GM20000 (cell line): ENCODE measurements at regions not wholly inside any gene's neighbourhood (a gene's known extent, or its start where the extent isn't known, plus 50 kb on each side); places are given as distances from the start of the nearest gene placed in this dataset.
"Not testable (repeated sequence)": the region's sequence is repeated elsewhere in the genome, so short reads cannot be mapped to it uniquely, and the experiment has no call there.

Experiments used
- DNase-seq: peaks from one replicate; pipeline ENCODE4 v3.0.0; 2012; ENCODE audit warnings: low spot score
- TF ChIP-seq, protein P1 (sequence below): IDR thresholded peaks from 2 replicates; pipeline ENCODE4 v1.5.1; 2012; ENCODE audit warnings: mild to moderate bottlenecking, control low read depth; ENCODE audit errors: extremely low read depth, missing control alignments

DNA sequence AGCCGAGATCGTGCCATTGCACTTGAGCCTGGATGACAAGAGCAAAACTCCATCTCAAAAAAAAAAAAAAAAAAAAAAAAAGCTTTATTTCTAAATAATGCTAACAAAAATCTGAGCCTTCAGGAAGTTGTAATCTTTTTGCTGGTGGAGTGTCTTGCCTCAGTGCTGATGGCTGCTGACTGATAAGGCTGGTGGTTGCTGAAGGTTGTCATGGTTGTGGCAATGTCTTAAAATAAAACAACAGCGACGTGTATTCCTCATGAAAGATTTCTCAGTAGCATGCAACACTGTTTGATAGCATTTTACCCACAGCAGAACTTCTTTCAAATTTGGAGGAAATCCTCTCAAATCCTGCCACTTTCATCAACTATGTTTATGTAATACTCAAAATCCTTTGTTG lies 77.4 kb upstream of the PTPRG start:
- TF ChIP-seq, protein P1, sequence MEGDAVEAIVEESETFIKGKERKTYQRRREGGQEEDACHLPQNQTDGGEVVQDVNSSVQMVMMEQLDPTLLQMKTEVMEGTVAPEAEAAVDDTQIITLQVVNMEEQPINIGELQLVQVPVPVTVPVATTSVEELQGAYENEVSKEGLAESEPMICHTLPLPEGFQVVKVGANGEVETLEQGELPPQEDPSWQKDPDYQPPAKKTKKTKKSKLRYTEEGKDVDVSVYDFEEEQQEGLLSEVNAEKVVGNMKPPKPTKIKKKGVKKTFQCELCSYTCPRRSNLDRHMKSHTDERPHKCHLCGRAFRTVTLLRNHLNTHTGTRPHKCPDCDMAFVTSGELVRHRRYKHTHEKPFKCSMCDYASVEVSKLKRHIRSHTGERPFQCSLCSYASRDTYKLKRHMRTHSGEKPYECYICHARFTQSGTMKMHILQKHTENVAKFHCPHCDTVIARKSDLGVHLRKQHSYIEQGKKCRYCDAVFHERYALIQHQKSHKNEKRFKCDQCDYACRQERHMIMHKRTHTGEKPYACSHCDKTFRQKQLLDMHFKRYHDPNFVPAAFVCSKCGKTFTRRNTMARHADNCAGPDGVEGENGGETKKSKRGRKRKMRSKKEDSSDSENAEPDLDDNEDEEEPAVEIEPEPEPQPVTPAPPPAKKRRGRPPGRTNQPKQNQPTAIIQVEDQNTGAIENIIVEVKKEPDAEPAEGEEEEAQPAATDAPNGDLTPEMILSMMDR = no peak
- DNase-seq = no peak

DNA sequence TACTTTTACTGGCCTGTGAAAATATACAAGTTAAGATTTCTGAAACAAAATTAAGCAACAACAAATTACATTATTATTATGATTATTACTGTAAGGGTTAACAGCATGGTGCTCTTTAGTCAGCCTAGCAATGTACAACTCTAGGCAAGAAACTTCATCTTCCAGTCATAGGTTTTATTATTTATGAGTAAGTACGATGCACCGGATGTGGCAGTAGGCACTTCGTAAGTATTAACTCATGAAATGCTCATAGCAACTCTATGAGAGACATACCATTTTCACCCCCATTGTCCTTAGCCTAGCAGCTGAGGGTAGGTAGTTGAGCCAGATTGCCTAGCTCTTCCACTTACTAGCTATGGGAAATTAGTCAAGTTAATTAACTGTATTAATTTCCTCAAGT lies 68.0 kb upstream of the PTPRG start:
- DNase-seq = no peak

DNA sequence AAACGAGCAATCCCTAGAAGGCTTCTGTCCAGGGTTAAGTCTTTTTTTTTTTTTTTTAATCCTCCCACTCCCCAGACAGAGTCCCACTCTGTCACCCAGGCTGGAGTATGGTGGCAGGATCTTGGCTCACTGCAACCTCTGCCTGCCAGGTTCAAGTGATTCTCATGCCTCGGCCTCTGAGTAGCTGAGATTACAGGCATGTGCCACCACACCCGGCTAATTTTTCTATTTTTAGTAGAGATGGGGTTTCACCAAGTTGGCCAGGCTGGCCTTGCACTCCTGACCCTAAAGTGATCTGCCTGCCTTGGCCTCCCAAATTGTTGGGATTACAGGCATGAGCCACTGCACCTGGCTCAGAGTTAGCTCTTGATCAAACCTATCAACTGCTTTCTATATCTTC lies 67.1 kb upstream of the PTPRG start:
- not testable (repeated sequence) for DNase-seq

More for the DNA sequence above, 68.0 kb upstream of the PTPRG start:
- TF ChIP-seq, protein P1 = no peak

DNA sequence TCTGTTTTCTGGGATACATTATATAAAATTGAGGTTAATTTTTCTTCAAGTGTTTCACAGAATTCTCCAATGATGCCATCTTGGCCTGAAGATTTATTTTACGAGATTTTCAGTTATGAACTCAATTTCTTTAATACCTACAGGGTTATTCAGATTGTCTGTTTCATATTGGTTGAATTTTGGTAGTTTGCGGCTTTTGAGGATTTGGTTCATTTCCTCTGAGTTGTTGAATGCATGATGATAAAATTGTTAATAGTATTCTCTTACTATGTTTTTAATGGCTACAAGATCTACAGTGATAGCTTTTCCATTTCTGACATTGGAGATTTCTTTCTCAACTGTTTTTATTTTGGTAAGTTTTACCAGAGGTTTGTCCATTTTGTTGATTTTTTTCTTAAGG lies 63.9 kb upstream of the PTPRG start:
- DNase-seq = no peak
- TF ChIP-seq, protein P1 = no peak

DNA sequence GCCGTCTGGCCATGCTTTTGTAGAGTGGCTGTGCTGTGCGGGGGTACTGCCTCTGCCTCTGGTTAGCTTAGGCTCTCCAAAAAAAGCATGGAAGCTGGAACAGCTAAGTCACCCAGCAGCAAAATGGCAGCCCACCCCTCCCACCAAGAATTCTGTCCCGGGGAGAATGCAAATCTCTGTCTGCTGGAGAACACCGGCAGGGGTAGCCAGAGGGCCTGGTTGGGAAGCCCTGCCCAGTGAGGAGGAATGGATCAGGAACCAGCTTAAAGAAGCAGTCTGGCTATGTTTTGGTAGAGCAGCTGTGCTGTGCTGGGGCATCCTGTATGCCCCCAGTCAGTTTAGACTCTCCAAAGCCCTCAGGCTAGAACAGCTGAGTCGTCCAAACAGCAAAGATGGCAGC lies 56.2 kb upstream of the PTPRG start:
- TF ChIP-seq, protein P1 = no peak
- no peak for DNase-seq

DNA sequence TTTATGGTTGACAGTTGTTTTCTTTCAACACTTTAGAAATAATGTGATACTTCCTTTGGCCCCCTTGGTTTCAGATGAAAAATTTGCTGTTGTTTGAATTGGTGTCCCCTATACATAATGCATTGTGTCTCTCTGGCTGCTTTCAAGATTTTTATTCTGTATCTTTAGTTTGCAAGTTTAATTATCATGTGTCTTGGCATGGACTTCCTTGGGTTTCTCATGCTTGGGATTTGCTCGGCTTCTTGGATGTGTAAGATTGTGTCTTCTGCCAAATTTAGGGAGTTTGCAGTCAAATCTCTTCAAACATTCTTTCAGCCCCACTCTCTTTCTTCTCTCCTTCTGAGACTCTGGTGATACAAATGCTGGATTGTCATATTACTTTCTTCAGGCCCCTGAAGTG lies 53.4 kb upstream of the PTPRG start:
- TF ChIP-seq, protein P1 = no peak
- DNase-seq = no peak
